A204.1 (cell line): ENCODE measurements at regions not wholly inside any gene's neighbourhood (a gene's known extent, or its start where the extent isn't known, plus 50 kb on each side); places are given as distances from the start of the nearest gene placed in this dataset.
"Not testable (repeated sequence)": the region's sequence is repeated elsewhere in the genome, so short reads cannot be mapped to it uniquely, and the experiment has no call there.

Experiments used
- FAIRE-seq: peaks from 2 replicates; lab custom pipeline; 2012; peaks lifted over from hg19 to GRCh38; lab: Jason Lieb, UNC

DNA sequence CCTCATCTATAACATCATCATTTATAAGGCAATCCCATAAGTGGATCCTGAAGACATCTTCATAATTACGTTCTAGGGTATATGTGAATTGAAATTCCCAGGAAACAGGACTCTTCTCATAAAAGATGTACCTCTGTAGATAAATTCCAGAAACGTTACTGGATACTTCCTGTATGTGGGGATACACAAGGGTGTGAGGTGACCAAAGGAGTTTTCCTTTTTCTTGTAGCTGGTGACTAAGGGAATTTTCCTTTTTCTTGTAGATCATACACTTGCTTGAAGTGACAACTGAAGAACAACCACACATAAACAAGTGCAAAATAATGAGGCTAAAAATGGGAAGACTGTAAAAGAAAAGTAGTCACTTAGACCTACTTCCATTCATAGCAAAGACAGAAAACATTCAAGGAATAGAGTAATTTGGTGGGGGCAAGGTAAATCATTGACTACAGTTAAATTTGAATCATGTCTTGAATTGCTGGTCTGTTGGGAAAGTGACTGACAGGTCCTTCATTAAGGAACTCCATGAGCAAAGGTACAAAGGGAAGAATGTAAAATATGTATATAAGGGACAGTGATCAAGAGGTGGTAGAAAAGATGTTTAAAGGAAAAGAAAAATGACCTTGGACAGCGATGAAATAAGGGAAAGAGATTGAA is 53.2 kb upstream of the UBE2E3 start:
- FAIRE-seq: no peak

DNA sequence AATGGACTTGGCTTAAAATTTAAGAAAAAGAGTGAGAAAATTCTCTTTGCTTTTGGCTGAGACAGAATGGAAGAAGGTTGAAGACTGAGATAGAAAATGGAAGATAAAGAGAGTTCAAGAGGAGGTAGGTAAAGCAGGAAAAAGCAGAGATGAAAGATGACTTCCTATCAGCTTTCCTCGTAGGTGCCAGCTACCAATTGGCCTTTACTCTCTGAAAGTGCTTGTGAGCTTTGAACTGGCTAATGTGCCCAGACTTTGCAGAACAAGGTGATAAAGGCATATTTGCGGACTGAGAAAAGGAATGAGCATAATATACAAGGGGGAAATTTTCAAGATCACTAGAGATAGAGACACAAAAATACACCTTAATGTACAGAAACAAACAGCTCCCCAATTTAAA is 54.7 kb upstream of the UBE2E3 start:
- no peak for FAIRE-seq

DNA sequence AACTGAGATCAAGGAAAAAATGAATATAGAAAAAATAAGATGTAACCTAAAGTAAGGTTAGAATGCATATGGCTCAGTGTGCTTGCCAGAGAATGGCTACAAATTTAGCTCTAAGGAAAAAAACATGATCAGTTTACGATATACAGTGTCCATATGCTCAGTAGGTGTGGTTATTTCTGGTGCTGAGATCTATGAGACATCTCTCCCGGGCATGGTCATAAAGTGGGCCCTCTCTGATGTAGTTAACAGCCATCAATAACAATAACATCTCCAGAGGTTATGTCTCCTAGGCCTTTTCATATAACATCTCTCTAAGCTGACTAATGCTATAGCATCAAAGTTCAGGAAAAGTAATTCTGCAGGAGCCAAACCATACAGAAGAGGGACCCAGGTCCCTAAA is 56.3 kb upstream of the UBE2E3 start:
- no peak for FAIRE-seq

GRCh38 chr2:180910831-180911665 is 69.4 kb upstream of the UBE2E3 start:
- no peak for FAIRE-seq

GRCh38 chr2:180907731-180908130 is 72.7 kb upstream of the UBE2E3 start:
- no peak for FAIRE-seq

DNA sequence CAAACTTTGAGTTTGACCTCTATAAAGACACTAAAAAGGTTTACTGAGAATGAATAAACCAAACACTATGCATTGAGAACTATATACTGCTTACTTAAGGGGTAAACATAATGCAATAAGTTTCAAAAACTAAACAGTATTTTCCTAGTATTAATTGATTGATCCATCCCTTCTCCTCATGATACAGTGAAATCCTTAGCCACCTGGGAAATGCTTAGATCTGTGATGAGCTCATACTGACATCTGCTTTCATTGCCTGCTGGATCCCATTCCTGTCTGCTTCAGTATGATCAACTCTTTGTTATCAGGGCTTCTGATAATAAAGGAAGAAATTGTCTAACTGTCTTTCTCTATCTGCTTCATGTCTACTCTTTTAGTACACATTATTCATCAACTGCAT is 74.9 kb upstream of the UBE2E3 start:
- FAIRE-seq: no peak

- FAIRE-seq: no peak
These were observed 75.4 kb upstream of the UBE2E3 start for GRCh38 chr2:180905002-180905401.

GRCh38 chr2:180901331-180901730 is 79.1 kb upstream of the UBE2E3 start:
- no peak for FAIRE-seq

- FAIRE-seq: no peak
These were observed 86.7 kb upstream of the UBE2E3 start for GRCh38 chr2:180893752-180894151.

DNA sequence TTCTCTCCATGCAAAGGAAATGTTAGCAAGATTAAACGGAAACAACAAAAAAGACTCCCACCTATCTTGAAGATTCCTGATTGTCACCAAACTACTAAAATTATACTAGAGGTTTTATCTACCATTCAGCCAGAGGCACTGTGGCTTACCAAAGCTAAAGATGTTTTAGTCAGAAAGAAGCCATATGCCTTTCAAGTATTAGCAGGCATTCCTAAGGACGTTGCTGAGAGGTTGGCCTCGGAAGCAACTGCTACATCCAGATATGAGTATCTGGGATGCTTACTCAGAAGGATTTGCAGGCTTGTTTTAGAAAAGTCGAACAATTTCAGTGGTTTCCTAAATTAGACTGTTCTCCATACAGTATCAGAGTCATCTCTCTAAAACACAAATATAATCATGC is 88.3 kb upstream of the UBE2E3 start:
- FAIRE-seq: no peak

DNA sequence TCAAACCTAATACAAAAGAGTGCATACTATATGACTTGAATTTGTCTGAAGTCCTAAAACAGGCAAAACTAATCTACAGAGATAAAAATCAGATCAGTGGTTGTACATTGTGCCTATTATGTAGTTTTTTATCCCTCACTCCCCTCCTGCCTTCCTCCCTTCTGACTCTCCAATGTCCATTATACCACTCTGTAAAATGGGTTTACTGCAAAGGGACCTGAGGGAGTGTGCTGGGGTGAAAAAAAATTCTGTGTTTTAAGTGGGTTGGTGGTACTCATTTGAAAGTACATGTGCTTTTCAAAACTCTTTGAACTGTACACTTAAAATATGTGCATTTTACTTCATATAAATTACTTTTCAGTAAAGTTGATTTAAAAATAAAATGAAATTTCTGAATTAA is 89.0 kb upstream of the UBE2E3 start:
- FAIRE-seq: no peak

- no peak for FAIRE-seq
These were observed 89.6 kb upstream of the UBE2E3 start for GRCh38 chr2:180890781-180891180.

DNA sequence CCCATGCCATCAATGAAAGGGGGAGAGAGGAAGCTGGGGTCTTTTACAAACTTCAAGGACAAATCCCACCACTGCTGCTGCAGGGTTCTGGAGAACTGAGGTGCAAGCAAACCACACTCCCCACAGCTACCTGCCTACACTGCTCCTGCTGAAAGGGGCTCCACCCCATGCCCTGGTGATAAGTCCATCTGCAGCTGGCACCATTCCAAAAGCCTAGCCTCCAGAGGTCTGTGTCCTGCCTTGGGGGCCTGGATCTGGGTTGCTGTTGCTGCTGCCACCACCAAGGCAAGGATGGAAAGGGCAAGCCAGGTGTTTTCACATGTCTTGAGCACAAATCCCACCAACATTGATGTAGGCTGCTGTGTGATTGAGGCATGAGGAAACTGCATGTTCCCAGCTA is 97.4 kb upstream of the UBE2E3 start:
- FAIRE-seq: no peak

GRCh38 chr2:180876506-180876905 is 103.9 kb upstream of the UBE2E3 start:
- no peak for FAIRE-seq

DNA sequence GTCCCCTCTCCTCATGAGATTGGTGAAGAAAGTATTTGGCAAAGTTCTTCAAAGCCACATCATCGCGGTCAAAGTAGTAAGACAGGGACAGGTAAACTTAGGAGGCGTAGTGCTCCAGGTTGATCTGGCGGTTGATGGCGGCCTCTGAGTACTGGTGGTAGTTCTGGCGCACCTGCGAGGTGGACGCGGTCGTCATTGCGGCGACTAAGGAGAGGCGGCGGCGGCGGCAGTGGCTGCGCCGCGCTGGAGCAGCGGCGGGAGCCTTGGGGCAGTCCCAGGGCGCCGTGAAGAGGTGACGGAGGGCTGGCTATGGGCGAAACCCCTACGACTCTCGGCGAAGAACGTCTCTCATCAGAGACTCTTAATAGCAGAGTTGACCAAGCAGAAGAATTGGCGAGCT is 107.2 kb upstream of the UBE2E3 start:
- FAIRE-seq: no peak

- FAIRE-seq: not testable (repeated sequence)
These were observed 107.6 kb upstream of the UBE2E3 start for GRCh38 chr2:180872781-180873180.

- FAIRE-seq: no peak
These were observed 108.2 kb upstream of the UBE2E3 start for GRCh38 chr2:180872255-180872654.

GRCh38 chr2:180871649-180872048 is 108.8 kb upstream of the UBE2E3 start:
- no peak for FAIRE-seq

DNA sequence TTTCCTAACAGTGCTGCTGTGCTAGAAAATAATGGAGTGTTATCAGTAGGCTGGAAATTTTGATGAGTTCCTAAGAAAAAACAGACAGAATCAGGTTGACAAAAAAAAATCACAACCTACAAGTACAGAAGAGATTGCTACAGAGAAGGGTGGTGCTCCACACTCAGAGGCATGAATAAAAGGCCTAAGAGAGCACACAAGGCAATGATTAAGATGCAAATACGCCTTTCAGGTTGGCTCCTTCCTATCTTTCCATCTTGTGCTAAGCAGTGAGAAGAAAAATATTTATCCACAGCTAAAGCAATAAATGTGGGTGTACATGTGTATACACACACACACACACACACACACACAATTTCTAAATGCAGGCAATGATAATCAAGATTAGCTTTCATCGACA is 130.6 kb upstream of the UBE2E3 start:
- no peak for FAIRE-seq

GRCh38 chr2:180848393-180848792 is 132.0 kb upstream of the UBE2E3 start:
- FAIRE-seq: no peak

DNA sequence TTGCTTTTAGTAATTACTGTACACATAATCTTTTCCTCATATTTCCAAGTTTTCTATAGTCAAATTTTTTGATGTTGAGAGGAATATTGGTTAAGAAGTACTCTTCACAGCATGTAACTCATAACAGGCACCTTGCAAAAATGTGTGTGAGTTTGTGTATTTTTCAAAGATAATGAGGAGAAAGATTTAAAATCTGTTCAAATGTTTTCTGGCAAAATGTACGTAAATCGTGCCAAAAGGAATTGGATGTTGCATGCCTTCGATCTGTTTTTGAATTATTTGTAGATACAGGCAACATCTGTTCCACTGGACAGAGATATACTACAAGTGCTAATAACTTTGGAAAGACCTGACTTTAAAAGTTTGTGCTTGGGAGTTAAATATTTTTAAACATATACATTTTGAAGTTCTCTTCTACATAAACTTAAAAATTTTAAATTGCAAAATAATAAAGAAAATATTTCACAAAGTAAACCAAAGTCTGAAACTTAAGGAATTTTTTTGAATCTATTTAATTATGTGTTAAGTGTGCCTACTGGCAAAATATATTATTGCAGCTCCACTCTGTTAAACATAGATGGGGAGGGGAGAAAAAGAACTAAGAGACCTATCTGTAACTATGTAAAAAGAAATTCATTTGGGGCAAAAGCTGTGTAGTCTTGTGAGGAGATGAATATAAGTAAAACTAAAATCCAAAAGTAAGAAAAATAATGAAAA is 133.5 kb upstream of the UBE2E3 start:
- FAIRE-seq: no peak

- no peak for FAIRE-seq
These were observed 137.9 kb upstream of the UBE2E3 start for GRCh38 chr2:180842461-180842860.

- no peak for FAIRE-seq
These were observed 139.8 kb upstream of the UBE2E3 start for GRCh38 chr2:180840641-180841040.
